ENCODE measurements at regions not wholly inside any gene's neighbourhood (a gene's known extent, or its start where the extent isn't known, plus 50 kb on each side); places are given as distances from the start of the nearest gene placed in this dataset.

DNA sequence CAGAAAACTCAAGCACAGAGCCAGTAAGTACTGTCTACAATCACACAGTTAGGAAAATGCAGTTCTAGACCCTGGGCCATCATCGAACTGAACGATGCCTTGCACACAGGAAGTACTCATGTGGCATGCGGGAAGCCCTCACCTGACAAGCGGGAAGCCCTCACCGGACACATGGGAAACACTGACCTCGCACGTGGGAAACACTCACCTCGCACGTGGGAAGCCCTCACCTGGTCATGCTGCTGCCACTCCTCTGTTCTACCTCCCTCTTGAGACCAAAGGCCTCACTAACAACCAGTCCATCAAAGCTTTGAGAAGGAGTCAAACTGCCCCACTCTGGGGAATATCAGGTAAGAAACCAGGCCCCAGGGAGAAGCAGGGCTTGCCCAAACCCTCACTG lies 105.6 kb upstream of the PTPRT start:
- no peak for TF ChIP-seq CTCF (IDR thresholded peaks at IDR 0.05 in 2 of 3, conservative IDR thresholded peaks at IDR 0.05 in 1 of 3; ENCODE audit: control insufficient read depth in 2 of 3, extremely low read depth in 1 of 3, insufficient read depth in 1 of 3, low read depth in 3 of 3, low read length in 3 of 3)
- no peak for TF ChIP-seq EGR1 (IDR thresholded peaks at IDR 0.05; ENCODE audit: borderline replicate concordance in 1 of 2, low read depth in 2 of 2, low read length in 2 of 2)
- no peak for TF ChIP-seq TCF12 (IDR thresholded peaks at IDR 0.05; ENCODE audit: low read depth, low read length)
- no peak for TF ChIP-seq PKNOX1 (IDR thresholded peaks at IDR 0.05)
- TF ChIP-seq ZNF274 (IDR thresholded peaks at IDR 0.05; ENCODE audit: insufficient read depth, insufficient read length): no peak
- TF ChIP-seq CBX5 (IDR thresholded peaks at IDR 0.05; ENCODE audit: low read depth): no peak
- TF ChIP-seq SP1 (IDR thresholded peaks at IDR 0.05; ENCODE audit: low read depth, low read length): no peak

All from GM12878 (cell line).